Hepatocyte (in vitro differentiated cells): ENCODE measurements at regions not wholly inside any gene's neighbourhood (a gene's known extent, or its start where the extent isn't known, plus 50 kb on each side); places are given as distances from the start of the nearest gene placed in this dataset.

ENCODE experiments used
- DNase-seq: peaks from one replicate; pipeline ENCODE4 v3.0.0-alpha.2; 2016; ENCODE audit warnings: low spot score
- H2AFZ ChIP-seq: fragments of 200-600 bp; sonication (generic); 2 replicates; pipeline ENCODE4 v1.6.0; 2016; ENCODE audit warnings: antibody characterized with exemption, mild to moderate bottlenecking
- H3K27ac ChIP-seq: fragments of 200-600 bp; sonication (generic); 2 replicates; pipeline ENCODE4 v1.5.1; 2016; ENCODE audit warnings: mild to moderate bottlenecking
- H3K27me3 ChIP-seq: fragments of 200-600 bp; sonication (generic); 2 replicates; pipeline ENCODE4 v1.6.1; 2016
- H3K36me3 ChIP-seq: fragments of 200-600 bp; sonication (generic); replicated peaks from 2 replicates; pipeline ENCODE4 v1.5.1; 2016; ENCODE audit warnings: low read depth; ENCODE audit not compliant: insufficient read depth
- H3K4me1 ChIP-seq: fragments of 200-600 bp; sonication (generic); 2 replicates; pipeline ENCODE4 v1.5.1; 2016; ENCODE audit warnings: mild to moderate bottlenecking, moderate library complexity; ENCODE audit not compliant: insufficient read depth
- H3K4me2 ChIP-seq: fragments of 200-600 bp; sonication (generic); 2 replicates; pipeline ENCODE4 v1.6.0; 2016
- H3K4me3 ChIP-seq: fragments of 200-600 bp; sonication (generic); 2 replicates; pipeline ENCODE4 v1.5.1; 2016; ENCODE audit warnings: mild to moderate bottlenecking
- H3K79me2 ChIP-seq: fragments of 200-600 bp; sonication (generic); 2 replicates; pipeline ENCODE4 v1.6.0; 2017; ENCODE audit warnings: mild to moderate bottlenecking
- H3K9me2 ChIP-seq: fragments of 200-600 bp; sonication (generic); replicated peaks from 2 replicates; pipeline ENCODE4 v1.6.0; 2017; ENCODE audit warnings: mild to moderate bottlenecking; ENCODE audit not compliant: insufficient read depth
- H3K9me3 ChIP-seq: fragments of 200-600 bp; sonication (generic); 2 replicates; pipeline ENCODE4 v1.5.1; 2016; ENCODE audit warnings: low read depth, mild to moderate bottlenecking
- H4K20me1 ChIP-seq: fragments of 200-600 bp; sonication (generic); 2 replicates; pipeline ENCODE4 v1.6.0; 2016; ENCODE audit warnings: mild to moderate bottlenecking; ENCODE audit not compliant: insufficient read depth, poor library complexity, severe bottlenecking
- CTCF ChIP-seq: fragments of 200-600 bp; sonication (generic); IDR thresholded peaks from 2 replicates; pipeline ENCODE4 v1.5.1; 2016; ENCODE audit warnings: antibody characterized with exemption, mild to moderate bottlenecking; ENCODE audit not compliant: poor library complexity
- EZH2 ChIP-seq: fragments of 200-600 bp; sonication (generic); IDR thresholded peaks from 2 replicates; pipeline ENCODE4 v1.6.1; 2016; ENCODE audit warnings: antibody characterized with exemption, mild to moderate bottlenecking, borderline replicate concordance
- EZH2phosphoT487 ChIP-seq: fragments of 200-600 bp; sonication (generic); IDR thresholded peaks from one replicate; pipeline ENCODE4 v1.6.1; 2018; ENCODE audit warnings: antibody characterized with exemption, mild to moderate bottlenecking, low read depth, moderate library complexity; ENCODE audit not compliant: unreplicated experiment, severe bottlenecking
- WGBS: methylation state at CpG from one replicate; pipeline ENCODE4 v1.1.6; 2016; ENCODE audit warnings: low lambda C conversion rate; ENCODE audit errors: missing lambda C conversion rate; 5-methylcytosine and 5-hydroxymethylcytosine counted together

GRCh38 chr10:44028384-44029137 is 356.3 kb downstream of the CXCL12 start:
- Histone ChIP-seq H3K9me2 (no peaks in the 10 kb centered on the region), H3K27ac (no peak overlapping the region), H3K9me3 (no peaks in the 10 kb centered on the region), H4K20me1 (no peaks in the 10 kb centered on the region), H3K79me2 (no peaks in the 10 kb centered on the region), H3K36me3 (no peaks in the 10 kb centered on the region), H3K4me2 (no peak overlapping the region), H2AFZ (no peak overlapping the region), H3K27me3 (no peaks in the 10 kb centered on the region), H3K4me3 (no peak overlapping the region), H3K4me1 (no peaks in the 10 kb centered on the region)
- no peak for TF ChIP-seq CTCF
- no peak for TF ChIP-seq EZH2phosphoT487
- TF ChIP-seq EZH2: no peak
- DNase-seq: no peak
- 94% methylated on average over 10 of the region's 11 CpGs for WGBS

GRCh38 chr10:44024356-44025116 is 360.4 kb downstream of the CXCL12 start:
- Histone ChIP-seq H2AFZ (no peak overlapping the region), H3K4me1 (no peaks in the 10 kb centered on the region), H3K4me2 (no peak overlapping the region), H3K9me3 (no peaks in the 10 kb centered on the region), H3K27me3 (no peaks in the 10 kb centered on the region), H3K36me3 (no peaks in the 10 kb centered on the region), H3K27ac (no peak overlapping the region), H4K20me1 (no peaks in the 10 kb centered on the region), H3K79me2 (no peaks in the 10 kb centered on the region), H3K4me3 (no peak overlapping the region), H3K9me2 (no peaks in the 10 kb centered on the region)
- no peak for TF ChIP-seq EZH2
- TF ChIP-seq EZH2phosphoT487: no peak
- no peak for TF ChIP-seq CTCF
- WGBS: 60% methylated on average over 6 of the region's 6 CpGs
- DNase-seq: no peak

- no peak for TF ChIP-seq EZH2phosphoT487
- no peak for TF ChIP-seq EZH2
- no peak for TF ChIP-seq CTCF
- no peaks in the 10 kb centered on the region for H4K20me1 ChIP-seq
- H3K4me2 ChIP-seq: no peak overlapping the region
- H3K4me3 ChIP-seq: no peak overlapping the region
- no peak for DNase-seq
- no peak overlapping the region for H2AFZ ChIP-seq
- no peaks in the 10 kb centered on the region for H3K9me3 ChIP-seq
- H3K27ac ChIP-seq: no peak overlapping the region
- H3K4me1 ChIP-seq: no peaks in the 10 kb centered on the region
- H3K79me2 ChIP-seq: no peaks in the 10 kb centered on the region
- no peaks in the 10 kb centered on the region for H3K36me3 ChIP-seq
- no peaks in the 10 kb centered on the region for H3K9me2 ChIP-seq
- no peaks in the 10 kb centered on the region for H3K27me3 ChIP-seq
- 77% methylated on average over 5 of the region's 5 CpGs for WGBS
Measured at GRCh38 chr10:44023517-44023916, 361.4 kb downstream of the CXCL12 start.
